HG03378 (cell line): ENCODE measurements at regions not wholly inside any gene's neighbourhood (a gene's known extent, or its start where the extent isn't known, plus 50 kb on each side); places are given as distances from the start of the nearest gene placed in this dataset.

ENCODE experiments used
- ATAC-seq: cut with Tn5 transposase; IDR thresholded peaks from one replicate; pipeline ENCODE4 v1.9.1; 2021; ENCODE audit warnings: mild to moderate bottlenecking, moderate library complexity; ENCODE audit not compliant: unreplicated experiment

DNA sequence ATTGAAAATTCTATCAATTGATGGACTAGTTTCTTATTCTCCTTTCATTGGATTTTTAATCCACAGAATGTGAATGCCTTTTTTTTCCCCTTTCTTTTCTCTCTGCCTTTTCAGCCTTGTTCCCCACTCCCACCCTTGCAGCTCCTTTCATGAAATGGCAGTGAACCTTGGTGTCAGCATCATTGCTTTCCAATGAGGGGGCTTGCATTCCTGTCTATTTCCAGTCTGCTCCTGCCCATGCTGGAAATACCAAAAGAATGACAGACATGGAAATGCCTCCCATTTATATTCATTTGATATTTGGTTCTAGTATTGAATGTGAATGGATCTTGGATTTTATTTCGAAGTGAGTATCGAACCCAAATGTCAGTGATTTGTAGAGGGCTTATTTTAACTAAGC is 162.7 kb upstream of the SGCD start:
- no peak for ATAC-seq

DNA sequence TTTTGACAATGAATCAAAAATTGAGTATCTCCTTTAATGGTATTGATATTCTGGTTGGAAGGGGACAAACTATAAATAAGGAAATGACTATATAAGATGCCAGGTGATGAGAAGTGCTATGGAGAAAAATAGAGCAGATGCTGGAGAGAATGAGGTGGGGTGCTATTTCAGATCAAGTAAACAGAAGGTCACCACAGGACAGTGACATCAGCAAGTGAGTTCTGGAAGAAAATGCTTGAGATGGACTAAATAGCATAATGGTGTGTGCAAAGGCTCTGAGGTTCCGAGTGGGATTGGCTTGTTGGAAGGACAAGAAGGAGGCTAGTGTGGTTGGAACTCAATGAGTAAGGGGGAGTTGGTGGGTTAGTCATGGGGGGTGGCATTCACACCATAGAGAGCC is 157.5 kb upstream of the SGCD start:
- no peak for ATAC-seq

DNA sequence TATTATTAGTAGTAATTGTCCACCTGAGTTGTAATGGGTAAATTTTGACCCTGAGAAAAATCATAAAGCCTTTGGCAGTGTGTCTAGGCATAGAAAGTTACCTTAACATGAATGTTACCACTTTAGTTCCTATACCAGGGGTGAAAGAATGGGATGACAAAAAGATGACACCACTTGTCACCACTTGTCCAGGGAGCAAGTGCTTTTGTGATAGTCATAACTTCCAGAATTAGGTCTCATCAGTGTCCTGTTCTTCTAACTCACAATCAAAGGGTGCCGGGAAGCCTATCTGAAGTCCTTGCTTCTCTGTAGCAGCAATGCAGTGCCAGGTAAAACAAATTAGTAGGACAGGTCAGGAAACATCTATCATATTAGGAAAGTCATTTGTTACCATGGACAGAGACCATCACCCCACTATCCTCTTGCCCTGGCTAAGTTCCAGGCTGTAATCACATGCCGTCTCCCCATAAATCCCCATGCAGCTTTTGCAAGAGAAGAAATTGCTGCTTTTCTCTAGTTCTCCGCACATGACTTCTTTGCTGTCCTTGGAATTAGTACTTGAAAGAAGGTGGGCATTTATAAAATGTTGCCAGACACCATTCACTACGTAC is 156.5 kb upstream of the SGCD start:
- ATAC-seq: no peak

DNA sequence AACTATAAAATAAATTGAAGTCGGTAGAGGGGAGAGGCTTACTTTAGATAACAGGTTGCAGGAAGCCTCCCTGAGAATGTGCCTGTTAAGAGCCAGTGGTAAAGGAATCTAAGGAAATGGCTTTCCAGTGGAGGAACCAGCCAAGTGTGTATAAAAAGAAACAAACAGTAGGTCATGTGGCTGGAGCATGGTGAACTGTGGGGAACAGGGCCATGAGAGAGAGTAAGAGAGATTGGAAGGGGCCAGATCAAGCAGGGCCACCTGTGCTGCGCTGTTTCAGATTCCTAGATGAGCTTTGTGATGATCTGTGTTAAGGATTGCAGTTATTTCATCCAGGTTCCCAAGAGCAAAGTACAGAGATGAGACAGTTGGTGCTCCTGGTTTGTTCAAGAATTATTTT is 152.7 kb upstream of the SGCD start:
- ATAC-seq: no peak

DNA sequence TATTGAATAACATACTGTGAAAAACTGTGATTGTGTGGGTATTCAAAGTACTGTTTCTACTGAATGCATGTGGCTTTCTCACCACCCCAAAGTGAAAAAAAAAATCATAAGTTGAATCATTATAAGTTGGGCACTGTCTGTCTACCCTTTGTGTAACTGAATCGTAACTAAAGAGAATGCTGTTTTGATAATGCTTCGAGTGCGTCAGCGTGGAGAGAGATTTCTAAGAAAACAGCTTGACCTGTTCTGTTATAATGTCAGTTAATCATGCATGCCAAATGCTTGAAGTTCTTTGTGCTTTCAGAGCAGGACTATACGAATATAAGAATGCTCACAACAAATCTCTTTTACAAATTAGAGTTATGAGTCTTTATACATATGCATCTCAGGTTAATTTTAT is 148.8 kb upstream of the SGCD start:
- no peak for ATAC-seq

DNA sequence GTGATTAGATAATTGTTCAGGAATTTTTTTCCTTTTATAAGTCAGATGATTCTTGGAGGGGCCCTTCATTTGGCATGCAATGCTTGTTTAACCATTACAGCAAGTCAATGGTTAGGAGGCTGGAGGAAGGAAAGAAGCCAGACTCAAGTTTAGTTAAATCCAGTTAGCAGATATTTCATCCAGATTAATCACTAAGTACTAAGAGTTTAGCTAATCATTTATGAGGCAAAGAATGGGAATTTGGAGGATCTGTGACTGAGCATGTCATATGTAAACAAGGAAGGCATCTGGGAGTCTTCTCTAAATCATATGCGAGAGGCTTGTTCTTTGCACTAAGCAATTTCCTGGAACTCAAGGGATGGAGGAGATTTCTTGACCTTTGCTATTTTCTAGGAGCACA is 145.3 kb upstream of the SGCD start:
- no peak for ATAC-seq

DNA sequence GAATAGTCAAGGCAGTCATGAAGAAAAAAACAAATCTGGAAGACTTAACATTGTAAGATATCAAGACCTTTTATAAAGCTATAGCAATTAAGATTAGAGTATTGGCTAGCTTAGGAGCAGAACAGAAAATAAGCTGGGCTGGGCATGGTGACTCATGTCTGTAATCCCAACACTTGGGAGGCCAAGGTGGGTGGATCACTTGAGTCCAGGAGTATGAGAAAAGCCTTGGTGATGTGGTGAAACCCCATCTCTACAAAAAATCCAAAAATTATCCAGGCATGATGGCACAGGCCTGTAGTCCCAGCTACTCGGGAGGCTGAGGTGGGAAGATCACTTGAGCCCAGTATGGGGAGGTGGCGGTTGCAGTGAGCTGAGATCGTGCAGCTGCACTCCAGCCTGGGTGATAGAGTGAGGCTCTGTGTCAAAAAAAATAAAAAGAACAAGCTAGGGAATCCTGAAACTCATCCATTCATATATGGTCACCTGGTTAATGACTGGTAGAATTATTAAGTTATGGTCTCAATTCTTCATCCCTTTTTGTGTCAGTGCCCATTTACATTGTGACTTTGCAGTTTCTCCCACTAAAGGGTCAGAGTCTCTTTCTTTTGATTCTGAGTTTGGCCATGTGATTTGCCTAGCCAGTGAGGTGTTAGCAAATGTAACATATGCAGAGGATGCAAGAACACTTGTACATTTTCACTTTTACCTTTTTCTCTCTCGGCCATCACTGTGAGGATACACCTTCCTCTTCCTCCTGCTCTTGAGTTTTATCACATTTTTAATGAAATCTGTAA is 144.6 kb upstream of the SGCD start:
- no peak for ATAC-seq

DNA sequence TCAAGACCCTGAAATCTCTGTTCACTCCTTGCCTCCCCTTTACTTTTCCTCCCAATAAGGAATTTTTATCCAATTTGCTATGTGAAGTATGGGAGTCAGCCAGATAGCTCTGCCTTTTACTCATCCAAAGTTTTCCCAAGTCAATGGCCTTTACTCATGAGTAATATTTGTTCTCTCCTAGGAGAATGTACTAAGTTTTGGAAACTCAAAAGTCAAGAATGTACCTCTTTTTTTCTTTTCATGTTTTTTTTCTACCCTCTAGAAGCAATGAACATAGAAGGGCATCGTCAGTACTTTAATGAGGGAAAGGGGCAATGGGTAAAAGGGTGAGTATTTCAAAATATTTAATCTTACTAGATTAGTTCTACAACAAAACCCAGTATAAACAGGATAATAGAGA is 140.2 kb upstream of the SGCD start:
- ATAC-seq: no peak

DNA sequence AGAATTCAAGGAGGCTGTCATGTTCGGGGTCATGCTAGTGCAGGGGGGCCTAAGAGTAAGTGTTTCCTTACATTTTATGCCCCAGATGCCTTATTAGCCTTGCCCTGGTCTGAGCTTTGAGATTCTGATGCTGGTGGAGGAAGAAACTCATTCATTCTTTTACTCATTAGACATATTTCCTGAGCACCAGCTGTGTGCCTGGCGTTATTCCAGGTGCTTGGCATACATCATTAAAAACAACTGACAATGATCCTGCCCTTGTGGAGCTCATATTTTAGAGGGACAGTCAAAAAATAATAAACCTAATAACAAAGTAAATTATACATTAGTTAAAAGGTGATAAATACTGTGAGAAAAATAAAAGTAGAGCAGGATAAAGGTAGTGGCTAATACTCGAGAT is 138.9 kb upstream of the SGCD start:
- ATAC-seq: no peak

DNA sequence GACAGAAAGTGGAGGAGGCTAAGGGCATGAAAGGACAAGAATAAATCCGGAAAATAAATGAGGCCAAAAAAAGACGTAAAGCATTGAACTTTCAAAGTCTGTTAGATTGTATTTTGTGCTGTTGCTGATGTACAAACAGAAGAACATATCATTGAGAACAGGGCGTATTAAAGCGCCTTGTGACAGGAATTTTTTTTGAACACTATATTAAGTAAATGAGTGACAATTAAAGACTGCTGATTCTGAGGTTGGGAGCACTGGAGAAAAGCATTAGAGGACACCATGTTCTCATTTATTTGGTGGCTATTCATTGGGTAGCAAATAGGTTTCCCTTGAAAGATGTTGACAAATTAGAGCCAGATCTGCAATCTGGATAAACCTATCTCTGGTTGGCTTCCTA is 137.3 kb upstream of the SGCD start:
- no peak for ATAC-seq

DNA sequence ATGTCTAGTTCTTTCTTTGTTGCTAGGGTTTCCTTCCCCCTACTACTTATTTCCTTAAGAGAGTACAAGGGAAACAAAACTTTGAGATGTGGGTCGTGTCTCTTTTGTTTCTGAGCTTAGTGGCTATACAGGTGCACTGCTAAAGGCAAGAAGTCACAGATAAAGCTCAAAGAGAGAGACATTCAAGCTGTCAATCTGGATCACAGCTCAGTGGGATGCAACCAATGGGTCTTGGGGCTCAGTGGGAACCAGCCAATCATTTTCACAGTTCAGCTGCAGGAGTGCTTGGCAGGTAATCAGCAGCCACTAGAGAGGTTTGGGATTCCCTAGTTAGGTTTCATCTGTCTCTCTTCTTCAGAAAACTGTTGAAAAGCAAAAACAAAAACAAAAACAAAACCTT is 135.4 kb upstream of the SGCD start:
- ATAC-seq: no peak

DNA sequence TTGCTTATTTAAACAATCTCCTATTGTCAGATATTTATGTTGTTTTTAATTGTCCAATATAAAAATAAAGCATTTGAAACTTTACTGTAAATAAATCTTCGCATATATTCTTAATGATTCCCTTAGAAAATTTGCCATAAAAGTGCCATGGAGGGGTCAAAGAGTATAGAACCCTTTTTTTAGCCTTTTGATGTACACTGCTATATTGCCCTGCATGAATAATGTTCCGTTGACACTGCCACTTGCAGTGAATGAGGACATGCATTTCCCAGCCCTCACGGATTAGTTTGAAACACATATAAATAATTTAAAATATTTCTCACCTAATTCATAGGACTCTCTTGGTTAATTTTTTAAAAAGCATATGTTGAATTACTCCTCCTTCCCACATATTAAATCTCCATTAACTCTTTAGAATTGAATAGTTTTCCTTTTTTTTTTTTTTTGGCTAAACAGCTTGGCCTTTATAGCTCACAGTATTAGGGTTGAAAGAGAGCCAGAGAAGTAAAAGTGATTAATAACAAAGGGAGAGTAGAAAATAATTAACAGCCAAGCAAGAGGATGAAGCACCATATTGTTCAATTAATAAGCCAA is 129.8 kb upstream of the SGCD start:
- no peak for ATAC-seq

DNA sequence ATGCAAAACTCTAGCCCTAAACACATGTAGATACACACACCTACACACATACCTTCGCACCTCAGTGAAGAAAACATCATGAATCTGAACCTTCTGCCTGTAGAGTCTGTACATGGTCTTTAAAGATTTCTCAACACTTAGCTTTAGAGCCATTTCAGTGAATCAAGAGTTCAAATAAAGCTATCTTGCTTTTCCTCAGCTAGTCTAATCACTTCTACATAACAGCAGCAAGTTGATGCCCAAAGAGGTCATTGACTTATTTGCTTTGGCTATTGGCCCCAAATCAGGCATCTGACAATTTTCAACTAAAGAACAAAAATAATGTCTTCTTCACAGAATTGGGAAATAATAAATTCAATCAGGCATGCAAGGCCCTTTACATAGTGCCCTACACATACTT is 127.9 kb upstream of the SGCD start:
- no peak for ATAC-seq

DNA sequence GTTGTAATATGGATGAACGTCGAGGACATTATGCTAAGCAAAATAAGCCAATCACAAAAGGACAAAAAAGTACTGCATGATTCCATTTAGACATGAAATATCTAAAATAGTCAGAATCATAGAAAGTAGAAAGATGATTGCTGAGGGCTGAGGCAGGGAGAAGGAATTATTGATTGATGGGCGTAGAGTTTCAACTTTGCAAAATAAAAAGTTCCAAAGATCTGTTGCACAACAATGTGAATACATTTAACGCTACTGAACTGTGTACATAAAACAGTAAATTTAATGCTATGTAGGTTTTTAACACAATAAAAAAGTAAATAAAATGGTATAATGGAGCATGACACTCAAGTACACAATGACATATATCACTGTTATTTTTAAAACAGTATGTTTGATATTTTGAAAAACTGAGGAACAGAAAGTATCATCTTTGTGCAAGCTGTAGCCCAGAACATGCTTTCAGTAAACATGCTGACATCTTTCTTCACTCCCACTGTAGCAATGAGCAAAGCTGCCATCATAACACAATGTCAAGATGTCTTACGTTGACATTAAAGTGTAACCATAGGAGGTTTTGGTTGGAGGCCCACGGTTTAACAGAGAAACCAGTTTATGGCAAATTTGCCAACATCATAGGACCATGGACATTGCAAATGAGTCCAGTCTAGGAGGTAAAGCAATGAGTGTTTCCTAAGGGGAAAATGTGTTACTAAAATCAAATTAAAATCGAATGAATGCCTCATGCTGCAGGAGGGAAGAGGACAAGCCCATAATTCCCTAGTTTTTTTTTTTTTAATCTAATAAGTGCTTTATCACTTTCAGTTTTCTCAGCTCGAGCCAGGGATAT is 125.8 kb upstream of the SGCD start:
- ATAC-seq: no peak

DNA sequence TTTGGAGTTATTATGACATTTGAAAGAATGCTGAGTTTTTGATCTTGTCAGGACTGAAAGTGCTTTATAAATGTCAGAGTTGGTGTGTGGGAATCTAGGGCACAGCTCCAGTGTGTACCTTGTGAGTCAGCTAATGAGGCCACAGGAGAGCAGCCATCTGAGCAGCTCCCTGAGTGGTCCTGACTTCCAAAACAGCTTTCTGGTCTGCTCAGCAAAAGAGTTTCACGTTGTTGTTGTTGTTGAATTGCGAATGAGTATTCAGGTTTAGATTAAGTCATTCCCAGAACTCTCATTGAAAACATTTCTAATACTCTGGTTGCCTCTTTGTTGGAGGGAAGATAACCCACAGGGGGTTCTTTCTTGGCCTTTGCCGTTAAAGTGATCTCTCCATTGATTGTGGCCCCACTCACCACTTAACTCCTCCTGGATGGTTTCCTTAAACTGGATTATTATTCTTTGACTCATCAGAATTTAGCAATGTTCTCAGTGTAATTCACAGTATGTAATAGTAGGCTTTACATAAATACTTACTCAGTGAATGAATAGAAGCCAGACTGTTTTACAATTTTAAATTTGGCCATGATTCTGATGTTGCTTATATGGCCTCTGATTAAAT is 125.1 kb upstream of the SGCD start:
- no peak for ATAC-seq

DNA sequence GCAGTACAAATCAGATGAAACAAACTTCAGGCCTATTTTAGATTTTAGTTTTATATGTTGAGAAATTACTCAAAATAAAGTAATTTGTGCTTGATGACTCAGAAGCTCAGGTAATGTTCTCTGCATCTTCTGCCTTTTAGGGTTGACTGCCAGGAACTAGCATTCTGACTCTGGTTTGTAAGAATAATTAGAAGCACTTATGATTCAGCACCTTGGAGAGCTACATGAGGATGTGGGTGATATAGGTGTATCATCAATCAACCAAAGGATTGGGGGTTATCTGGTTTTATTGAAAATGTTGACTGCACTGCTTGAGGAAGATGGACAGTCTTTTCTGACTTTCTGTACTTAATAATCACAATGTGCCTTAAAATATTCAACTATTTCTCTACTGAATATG is 118.7 kb upstream of the SGCD start:
- no peak for ATAC-seq

DNA sequence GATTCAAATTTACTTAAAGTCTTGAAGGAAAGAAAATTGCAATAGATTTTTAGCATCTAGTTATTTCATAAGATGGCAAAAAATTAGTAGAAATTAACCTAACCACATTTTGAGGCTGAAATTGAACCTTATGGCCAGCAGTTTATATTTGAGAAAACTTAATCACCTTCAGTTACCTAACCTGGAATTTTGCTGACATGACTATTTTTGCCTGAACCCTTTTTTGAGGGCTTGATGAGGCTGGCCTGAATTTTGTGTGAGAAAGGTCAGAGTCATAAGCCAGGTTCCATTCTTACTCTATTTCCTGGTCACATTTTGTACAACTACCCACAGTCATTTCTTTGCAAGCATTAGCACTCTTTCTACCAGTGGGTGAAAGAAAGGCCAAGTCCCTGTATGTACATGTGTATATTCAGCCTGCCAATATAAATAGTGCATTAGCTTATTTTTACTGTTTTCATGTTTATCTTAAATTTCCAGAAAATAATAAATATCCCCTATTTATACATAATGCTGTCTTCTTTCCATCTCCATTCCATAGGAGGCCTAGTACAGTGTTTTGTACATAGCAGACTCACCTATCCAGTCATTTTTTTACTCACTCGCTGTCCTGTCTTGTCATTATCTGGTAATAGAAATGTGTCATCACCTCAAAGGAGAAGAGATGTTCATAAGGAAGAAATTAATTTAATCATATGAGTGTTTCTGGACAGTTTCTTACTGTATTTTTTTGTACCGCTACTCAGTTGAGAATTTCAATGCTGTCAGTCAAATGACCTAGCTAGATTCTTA is 108.4 kb upstream of the SGCD start:
- no peak for ATAC-seq

DNA sequence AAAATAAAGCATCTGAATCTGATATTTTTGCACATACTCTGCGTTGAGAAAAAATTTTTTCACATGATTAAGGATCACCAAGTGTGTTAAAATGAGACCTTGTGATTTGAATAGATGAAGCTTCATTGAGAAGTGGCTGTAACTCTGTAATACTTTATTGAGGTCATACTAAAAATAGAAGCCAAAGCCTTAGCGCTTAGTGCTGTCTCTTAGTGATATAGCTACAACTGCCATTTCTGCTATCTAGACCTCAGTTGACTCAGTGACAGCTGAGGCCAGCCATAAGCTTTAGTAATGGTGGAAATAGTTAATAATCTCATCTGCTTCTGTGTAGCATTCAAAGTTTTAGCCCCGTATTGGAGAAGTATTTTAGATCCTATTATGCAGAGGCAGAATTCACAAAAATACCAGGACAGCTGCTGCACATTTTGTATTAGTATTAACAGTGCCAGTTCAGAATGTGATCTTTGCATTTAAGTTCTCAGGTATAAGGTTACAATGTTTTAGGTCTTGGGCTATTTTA is 107.4 kb upstream of the SGCD start:
- no peak for ATAC-seq

DNA sequence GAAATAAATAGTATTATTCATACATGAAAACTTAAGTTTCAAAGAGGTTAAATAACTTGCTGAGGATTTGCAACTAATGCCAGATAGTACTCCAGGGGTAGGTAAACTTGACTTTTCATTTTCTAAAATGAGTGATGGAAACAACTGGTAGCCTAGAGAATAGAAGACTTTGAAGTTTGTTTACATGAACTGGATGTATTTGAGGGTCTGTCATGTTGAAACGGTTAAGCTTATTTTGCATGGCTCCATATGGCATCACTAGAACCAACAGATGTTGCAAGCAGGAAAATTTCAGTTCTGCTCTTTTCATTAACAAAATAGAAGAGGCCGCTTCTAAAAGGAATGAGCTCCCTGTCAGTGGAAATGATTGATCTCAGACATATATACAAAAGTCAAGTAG is 105.1 kb upstream of the SGCD start:
- ATAC-seq: no peak

DNA sequence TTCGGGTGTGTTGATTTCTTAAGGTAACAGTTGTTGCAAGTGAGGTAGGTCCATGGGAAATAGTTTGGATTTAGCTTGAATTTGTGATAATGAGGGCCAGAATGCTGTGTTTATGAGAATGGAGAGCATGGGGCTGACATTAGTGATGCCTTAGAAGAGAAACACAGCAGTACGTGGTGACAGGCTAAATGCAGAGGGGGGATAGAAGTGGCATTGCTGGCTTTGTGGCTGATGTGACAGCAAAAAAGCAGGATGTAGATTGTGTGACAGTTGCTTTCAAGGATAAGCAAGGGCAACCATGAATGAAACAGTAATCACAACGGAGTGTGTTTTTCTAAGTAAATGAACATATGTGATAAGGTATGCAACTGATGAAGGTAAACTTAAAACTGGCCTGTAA is 103.4 kb upstream of the SGCD start:
- no peak for ATAC-seq
